ENCODE measurements at regions not wholly inside any gene's neighbourhood (a gene's known extent, or its start where the extent isn't known, plus 50 kb on each side); places are given as distances from the start of the nearest gene placed in this dataset.

GRCh38 chr1:191255354-191256054 lies 777.8 kb upstream of the BRINP3 start:
- TF ChIP-seq CTCF (conservative IDR thresholded peaks at IDR 0.05 in 1 of 2, IDR thresholded peaks at IDR 0.05 in 1 of 2; ENCODE audit: extremely low read depth in 1 of 2, insufficient read depth in 1 of 2, low read depth in 1 of 2, low read length in 2 of 2) (no peak), EZH2 (IDR thresholded peaks at IDR 0.05; ENCODE audit: borderline replicate concordance, low read length) (no peak)

Measured in mammary epithelial cell (primary cell).